RPMI8226 (cell line): ENCODE measurements at regions not wholly inside any gene's neighbourhood (a gene's known extent, or its start where the extent isn't known, plus 50 kb on each side); places are given as distances from the start of the nearest gene placed in this dataset.
A peak's percentile ranks its signal among the peaks of the same experiment; 100 is the strongest.
"Not testable (repeated sequence)": the region's sequence is repeated elsewhere in the genome, so short reads cannot be mapped to it uniquely, and the experiment has no call there.

Experiments used
- DNase-seq: peaks from one replicate; pipeline ENCODE4 v3.0.0-alpha.2; 2015

- DNase-seq = no peak
These were observed 170.1 kb upstream of the USP25 start for GRCh38 chr21:15559660-15560059.

GRCh38 chr21:15560383-15561056 lies 169.3 kb upstream of the USP25 start:
- DNase-seq = no peak

- DNase-seq = no peak
These were observed 167.0 kb upstream of the USP25 start for GRCh38 chr21:15562748-15563147.

- DNase-seq = no peak
These were observed 164.9 kb upstream of the USP25 start for GRCh38 chr21:15564907-15565306.

- DNase-seq = no peak
These were observed 163.1 kb upstream of the USP25 start for GRCh38 chr21:15566703-15567102.

- no peak for DNase-seq
These were observed 162.6 kb upstream of the USP25 start for GRCh38 chr21:15567191-15567590.

GRCh38 chr21:15568516-15568915 lies 161.3 kb upstream of the USP25 start:
- DNase-seq = no peak

- DNase-seq = no peak
These were observed 142.9 kb upstream of the USP25 start for GRCh38 chr21:15586752-15587427.

GRCh38 chr21:15592271-15592860 lies 137.4 kb upstream of the USP25 start:
- peak; percentile 42 for DNase-seq

GRCh38 chr21:15592957-15593356 lies 136.8 kb upstream of the USP25 start:
- DNase-seq = no peak

GRCh38 chr21:15601390-15601789 lies 128.4 kb upstream of the USP25 start:
- DNase-seq = no peak

- DNase-seq = no peak
These were observed 125.4 kb upstream of the USP25 start for GRCh38 chr21:15604413-15604812.

- DNase-seq = no peak
These were observed 115.0 kb upstream of the USP25 start for GRCh38 chr21:15614766-15615165.

GRCh38 chr21:15616864-15617574 lies 112.8 kb upstream of the USP25 start:
- DNase-seq = no peak

- DNase-seq = no peak
These were observed 111.8 kb upstream of the USP25 start for GRCh38 chr21:15617964-15618363.

- DNase-seq = no peak
These were observed 108.9 kb upstream of the USP25 start for GRCh38 chr21:15620892-15621291.

- no peak for DNase-seq
These were observed 105.1 kb upstream of the USP25 start for GRCh38 chr21:15624646-15625045.

GRCh38 chr21:15625363-15625762 lies 104.4 kb upstream of the USP25 start:
- no peak for DNase-seq

GRCh38 chr21:15626031-15626430 lies 103.8 kb upstream of the USP25 start:
- no peak for DNase-seq

- DNase-seq = no peak
These were observed 102.8 kb upstream of the USP25 start for GRCh38 chr21:15627011-15627410.

GRCh38 chr21:15627823-15628222 lies 102.0 kb upstream of the USP25 start:
- DNase-seq = no peak

GRCh38 chr21:15631342-15631741 lies 98.4 kb upstream of the USP25 start:
- DNase-seq = no peak

GRCh38 chr21:15634541-15634940 lies 95.2 kb upstream of the USP25 start:
- DNase-seq = not testable (repeated sequence)
